Adrenal gland (tissue), 9 donors: ENCODE measurements at regions not wholly inside any gene's neighbourhood (a gene's known extent, or its start where the extent isn't known, plus 50 kb on each side); places are given as distances from the start of the nearest gene placed in this dataset.

Source experiments
- DNase-seq, 7 donors: peaks; one replicate each; pipeline ENCODE4 v3.0.0-alpha.2; 2019 to 2020
- H3K27ac ChIP-seq, 5 donors: fragments of 200-600 bp; sonication (generic) in 4 of 5; 1 replicate in 3 of 5; 2 replicates in 2 of 5; pipeline versions ENCODE4 v1.5.1 to v1.8.0; 2016 to 2020; ENCODE audit warnings: mild to moderate bottlenecking in 1 of 5
- H3K27me3 ChIP-seq: fragments of 200-600 bp; 2 replicates; pipeline ENCODE4 v1.8.0; 2021
- H3K36me3 ChIP-seq, 2 donors: fragments of 200-600 bp; replicated peaks in 1 of 2; 1 replicate in 1 of 2; 2 replicates in 1 of 2; pipeline versions ENCODE4 v1.5.1 to v1.8.0; 2018 to 2022
- H3K4me1 ChIP-seq, 2 donors: fragments of 200-600 bp; replicated peaks in 1 of 2; 1 replicate in 1 of 2; 2 replicates in 1 of 2; pipeline versions ENCODE4 v1.5.1 to v1.8.0; 2018 to 2021
- H3K4me3 ChIP-seq, 4 donors: fragments of 200-600 bp; sonication (generic) in 3 of 4; one replicate each; pipeline ENCODE4 v1.5.1; 2016 to 2018
- H3K9me3 ChIP-seq, 3 donors: fragments of 200-600 bp; sonication (generic) in 1 of 3; replicated peaks in 1 of 3; 1 replicate in 2 of 3; 2 replicates in 1 of 3; pipeline versions ENCODE4 v1.5.1 to v1.8.0; 2016 to 2021
- POLR2A ChIP-seq, 2 donors: fragments of 450-650 bp; IDR thresholded peaks; one replicate each; pipeline ENCODE4 v1.6.1; 2017; ENCODE audit warnings: antibody characterized with exemption in 2 of 2, mild to moderate bottlenecking in 2 of 2, moderate library complexity in 1 of 2
- WGBS, 4 donors: extraction: QIAGEN DNeasy Blood & Tissue Kit in 2 of 4; methylation state at CpG; one replicate each; pipeline versions ENCODE4 v1.1.5 to v1.1.7; 2013 to 2017; 5-methylcytosine and 5-hydroxymethylcytosine counted together
- intact Hi-C, 2 donors: fragments of 100-400 bp; cut with DNase I; formaldehyde crosslinking; loops; one replicate each; pipeline versions ENCODE4 v1.14.1 to v1.15.0; 2022 to 2023
- TF ChIP-seq, protein P1 (sequence below), 6 experiments: fragments of 450-650 bp in 4 of 6; fragments of 200-600 bp in 2 of 6; sonication (generic) in 1 of 6; IDR thresholded peaks; 1 replicate in 5 of 6; 2 replicates in 1 of 6; pipeline versions ENCODE4 v1.5.1 to v1.8.0; 2016 to 2021; ENCODE audit warnings: antibody characterized with exemption in 6 of 6, mild to moderate bottlenecking in 2 of 6, moderate library complexity in 1 of 6
- donor health status: healthy with polysubstance abuse.
- donor health status: Bipolar disorder and iron deficiency.
- donor health status: DM: yes; HTN: yes; CAD: no.
- donor health status: DM: no; HTN: no; CAD: no.
- donor health status: DM: no; HTN: no; CAD: no.

DNA sequence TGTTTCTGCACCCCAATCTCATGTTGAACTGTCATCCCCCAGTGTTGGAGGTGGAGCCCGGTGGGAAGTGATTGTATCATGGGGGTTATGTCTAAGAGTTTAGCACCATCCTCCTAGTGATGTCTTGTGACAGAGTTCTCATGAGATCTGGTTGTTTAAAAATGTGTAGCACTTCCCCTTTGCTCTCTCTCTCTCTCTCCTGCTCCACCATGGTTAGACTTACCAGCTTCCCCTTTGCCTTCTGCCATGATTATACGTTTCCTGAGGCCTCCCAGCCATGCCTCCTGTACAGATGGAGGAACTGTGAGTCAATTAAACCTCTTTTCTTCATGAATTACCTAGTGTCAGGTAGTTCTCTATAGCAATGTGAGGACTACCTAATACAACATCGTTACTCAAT is 396.9 kb upstream of the LRATD1 start:
- Histone ChIP-seq H3K36me3 (no peaks in the 10 kb centered on the region), H3K4me1 (no peaks in the 10 kb centered on the region), H3K9me3 (no peaks in the 10 kb centered on the region), H3K27me3 (no peaks in the 10 kb centered on the region), H3K4me3 (no peak overlapping the region), H3K27ac (no peak overlapping the region)
- TF ChIP-seq, protein P1, sequence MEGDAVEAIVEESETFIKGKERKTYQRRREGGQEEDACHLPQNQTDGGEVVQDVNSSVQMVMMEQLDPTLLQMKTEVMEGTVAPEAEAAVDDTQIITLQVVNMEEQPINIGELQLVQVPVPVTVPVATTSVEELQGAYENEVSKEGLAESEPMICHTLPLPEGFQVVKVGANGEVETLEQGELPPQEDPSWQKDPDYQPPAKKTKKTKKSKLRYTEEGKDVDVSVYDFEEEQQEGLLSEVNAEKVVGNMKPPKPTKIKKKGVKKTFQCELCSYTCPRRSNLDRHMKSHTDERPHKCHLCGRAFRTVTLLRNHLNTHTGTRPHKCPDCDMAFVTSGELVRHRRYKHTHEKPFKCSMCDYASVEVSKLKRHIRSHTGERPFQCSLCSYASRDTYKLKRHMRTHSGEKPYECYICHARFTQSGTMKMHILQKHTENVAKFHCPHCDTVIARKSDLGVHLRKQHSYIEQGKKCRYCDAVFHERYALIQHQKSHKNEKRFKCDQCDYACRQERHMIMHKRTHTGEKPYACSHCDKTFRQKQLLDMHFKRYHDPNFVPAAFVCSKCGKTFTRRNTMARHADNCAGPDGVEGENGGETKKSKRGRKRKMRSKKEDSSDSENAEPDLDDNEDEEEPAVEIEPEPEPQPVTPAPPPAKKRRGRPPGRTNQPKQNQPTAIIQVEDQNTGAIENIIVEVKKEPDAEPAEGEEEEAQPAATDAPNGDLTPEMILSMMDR (IDR thresholded peaks at IDR 0.05) = no peak
- TF ChIP-seq POLR2A (IDR thresholded peaks at IDR 0.05) = no peak
- WGBS, 4 donors = 68 to 76% (median 72%) methylated on average over 3 of the region's 3 CpGs
- intact Hi-C loops = no loop called here
- DNase-seq = no peak

DNA sequence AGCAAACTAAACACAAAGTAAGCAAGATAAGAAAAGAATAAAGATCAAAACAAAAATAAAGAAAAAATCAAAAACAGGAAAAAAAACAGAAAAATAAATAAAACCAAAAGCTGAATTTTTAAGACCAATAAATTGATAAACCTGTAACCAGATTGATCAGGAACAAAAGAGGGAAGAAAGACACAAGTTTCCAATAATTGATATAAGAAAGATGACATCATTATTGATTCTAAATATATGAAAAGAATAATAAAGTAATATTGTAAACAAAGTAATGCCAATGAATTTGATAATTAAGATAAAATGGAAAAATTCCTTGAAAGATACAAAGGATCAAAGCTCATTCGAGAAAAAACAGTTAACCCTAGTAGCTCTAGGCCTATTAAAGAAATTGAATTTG is 394.6 kb upstream of the LRATD1 start:
- whole genome bisulfite sequencing, 4 donors = 81 to 90% (median 86%) methylated on average over 1 of the region's 1 CpG
- Histone ChIP-seq H3K4me3 (no peak overlapping the region), H3K9me3 (no peaks in the 10 kb centered on the region), H3K27me3 (no peaks in the 10 kb centered on the region), H3K27ac (no peak overlapping the region), H3K36me3 (no peaks in the 10 kb centered on the region), H3K4me1 (no peaks in the 10 kb centered on the region)
- intact Hi-C loops = no loop called here
- no peak for DNase-seq
- TF ChIP-seq, protein P1 (IDR thresholded peaks at IDR 0.05) = no peak
- no peak for TF ChIP-seq POLR2A (IDR thresholded peaks at IDR 0.05)

DNA sequence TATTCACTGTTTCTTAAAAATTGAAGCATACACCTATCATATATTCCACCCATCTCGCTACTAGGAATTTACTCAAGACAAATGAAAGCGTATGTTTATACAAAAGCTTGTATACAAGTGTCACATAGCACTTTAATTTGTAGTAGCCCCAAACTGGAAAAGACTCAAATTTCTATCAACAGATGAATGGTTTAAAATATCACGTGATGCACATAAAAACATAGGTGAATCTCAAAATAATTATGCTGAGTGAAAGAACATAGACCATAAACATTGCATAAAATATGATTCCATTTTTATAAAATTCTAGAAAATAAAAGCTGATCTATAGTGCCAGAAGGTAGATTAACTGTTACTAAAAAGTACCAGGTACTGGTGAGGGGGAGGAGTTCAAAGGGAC is 392.9 kb upstream of the LRATD1 start:
- Histone ChIP-seq H3K9me3 (no peaks in the 10 kb centered on the region), H3K27ac (no peak overlapping the region), H3K27me3 (no peaks in the 10 kb centered on the region), H3K36me3 (no peaks in the 10 kb centered on the region), H3K4me1 (no peaks in the 10 kb centered on the region), H3K4me3 (no peak overlapping the region)
- intact Hi-C loops = no loop called here
- 88 to 93% (median 90%) methylated on average over 3 of the region's 3 CpGs for WGBS, 4 donors
- TF ChIP-seq, protein P1 (IDR thresholded peaks at IDR 0.05) = no peak
- no peak for TF ChIP-seq POLR2A (IDR thresholded peaks at IDR 0.05)
- no peak for DNase-seq

DNA sequence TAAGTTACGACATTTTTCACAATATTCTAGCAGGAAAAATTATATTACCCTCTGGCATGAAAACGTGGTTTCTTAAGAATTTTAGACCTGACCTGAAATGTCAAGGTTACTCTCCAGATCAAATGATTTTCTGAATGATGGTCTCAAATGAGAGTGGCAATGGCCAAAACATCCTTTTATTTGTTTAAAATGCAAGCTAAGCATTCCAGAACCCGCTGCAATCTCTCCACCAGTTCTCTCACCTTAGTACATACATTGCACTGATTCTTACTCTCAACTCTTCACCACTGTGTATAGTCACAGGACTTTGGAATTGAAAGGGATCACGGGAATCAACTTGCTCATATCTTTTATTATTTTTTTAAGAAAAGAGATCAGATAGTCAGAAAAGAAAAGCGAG is 391.6 kb upstream of the LRATD1 start:
- Histone ChIP-seq H3K9me3 (no peaks in the 10 kb centered on the region), H3K27me3 (no peaks in the 10 kb centered on the region), H3K4me1 (no peaks in the 10 kb centered on the region), H3K27ac (no peak overlapping the region), H3K4me3 (no peak overlapping the region), H3K36me3 (no peaks in the 10 kb centered on the region)
- 35 to 54% (median 48%) methylated on average over 5 of the region's 5 CpGs for WGBS, 4 donors
- TF ChIP-seq POLR2A (IDR thresholded peaks at IDR 0.05) = no peak
- TF ChIP-seq, protein P1 (IDR thresholded peaks at IDR 0.05) = no peak
- DNase-seq = no peak
- intact Hi-C loops = no loop called here
